HG02763 (cell line): ENCODE measurements at regions not wholly inside any gene's neighbourhood (a gene's known extent, or its start where the extent isn't known, plus 50 kb on each side); places are given as distances from the start of the nearest gene placed in this dataset.
"Not testable (repeated sequence)": the region's sequence is repeated elsewhere in the genome, so short reads cannot be mapped to it uniquely, and the experiment has no call there.

ENCODE experiments used
- ATAC-seq: cut with Tn5 transposase; IDR thresholded peaks from one replicate; pipeline ENCODE4 v1.9.1; 2021; ENCODE audit warnings: mild to moderate bottlenecking, moderate library complexity; ENCODE audit not compliant: unreplicated experiment

- ATAC-seq: no peak
These were observed 311.7 kb upstream of the HTR2C start for GRCh38 chrX:114272096-114272686.

GRCh38 chrX:114270371-114270770 is 313.5 kb upstream of the HTR2C start:
- ATAC-seq: not testable (repeated sequence)

- no peak for ATAC-seq
These were observed 315.2 kb upstream of the HTR2C start for GRCh38 chrX:114268643-114269042.

- no peak for ATAC-seq
These were observed 316.7 kb upstream of the HTR2C start for GRCh38 chrX:114267142-114267541.

GRCh38 chrX:114252186-114252585 is 331.7 kb upstream of the HTR2C start:
- ATAC-seq: no peak

GRCh38 chrX:114251575-114251974 is 332.3 kb upstream of the HTR2C start:
- no peak for ATAC-seq

- ATAC-seq: no peak
These were observed 362.4 kb upstream of the HTR2C start for GRCh38 chrX:114221445-114221844.

- no peak for ATAC-seq
These were observed 373.0 kb upstream of the HTR2C start for GRCh38 chrX:114210879-114211278.

- ATAC-seq: no peak
These were observed 382.3 kb upstream of the HTR2C start for GRCh38 chrX:114201622-114202021.

GRCh38 chrX:114181195-114181594 is 402.7 kb upstream of the HTR2C start:
- no peak for ATAC-seq

- ATAC-seq: no peak
These were observed 405.8 kb upstream of the HTR2C start for GRCh38 chrX:114178126-114178525.

- ATAC-seq: not testable (repeated sequence)
These were observed 416.6 kb upstream of the HTR2C start for GRCh38 chrX:114167276-114167675.

GRCh38 chrX:114166601-114167000 is 417.3 kb upstream of the HTR2C start:
- no peak for ATAC-seq

GRCh38 chrX:114165537-114165936 is 418.3 kb upstream of the HTR2C start:
- no peak for ATAC-seq

GRCh38 chrX:114162068-114162735 is 421.7 kb upstream of the HTR2C start:
- ATAC-seq: no peak

GRCh38 chrX:114152801-114153200 is 431.1 kb upstream of the HTR2C start:
- ATAC-seq: no peak

- ATAC-seq: no peak
These were observed 431.8 kb upstream of the HTR2C start for GRCh38 chrX:114152130-114152529.

GRCh38 chrX:114134465-114134864 is 449.4 kb upstream of the HTR2C start:
- no peak for ATAC-seq

GRCh38 chrX:114127411-114128025 is 456.4 kb upstream of the HTR2C start:
- no peak for ATAC-seq

GRCh38 chrX:114127005-114127404 is 456.9 kb upstream of the HTR2C start:
- no peak for ATAC-seq

GRCh38 chrX:114101081-114101480 is 482.8 kb upstream of the HTR2C start:
- ATAC-seq: no peak

- no peak for ATAC-seq
These were observed 486.0 kb upstream of the HTR2C start for GRCh38 chrX:114097866-114098265.
